Posterior vena cava (tissue), 2 donors: ENCODE measurements at regions not wholly inside any gene's neighbourhood (a gene's known extent, or its start where the extent isn't known, plus 50 kb on each side); places are given as distances from the start of the nearest gene placed in this dataset.

ENCODE experiments used
- DNase-seq: peaks from one replicate; pipeline ENCODE4 v3.0.0-alpha.2; 2020; ENCODE audit warnings: low spot score
- intact Hi-C, 2 donors: fragments of 100-400 bp; cut with DNase I; formaldehyde crosslinking; loops; one replicate each; pipeline versions ENCODE4 v1.14.1 to v1.14.2; 2022 to 2023
- donor health status: DM: yes; HTN: yes; CAD: no.
- donor health status: DM: yes; HTN: yes; CAD: no.

GRCh38 chr11:25990406-25990805, 341.5 kb upstream of the ANO3 start:
- intact Hi-C loops, result no loop called here
- no peak for DNase-seq

GRCh38 chr11:25991476-25991875, 340.5 kb upstream of the ANO3 start:
- DNase-seq, result no peak
- intact Hi-C loops, result no loop called here

- intact Hi-C loops, result no loop called here
- DNase-seq, result no peak
These were observed 339.6 kb upstream of the ANO3 start for GRCh38 chr11:25992294-25992693.

- intact Hi-C loops, result no loop called here
- DNase-seq, result no peak
These were observed 338.9 kb upstream of the ANO3 start for GRCh38 chr11:25993016-25993415.

- intact Hi-C loops, result no loop called here
- no peak for DNase-seq
These were observed 320.5 kb upstream of the ANO3 start for GRCh38 chr11:26011474-26011873.

GRCh38 chr11:26014456-26015115, 317.3 kb upstream of the ANO3 start:
- intact Hi-C loops, result no loop called here
- DNase-seq, result no peak

- intact Hi-C loops, result no loop called here
- no peak for DNase-seq
These were observed 314.5 kb upstream of the ANO3 start for GRCh38 chr11:26017322-26017860.

- no peak for DNase-seq
- intact Hi-C loops, result no loop called here
These were observed 314.0 kb upstream of the ANO3 start for GRCh38 chr11:26017903-26018302.

GRCh38 chr11:26018336-26018735, 313.6 kb upstream of the ANO3 start:
- intact Hi-C loops, result no loop called here
- no peak for DNase-seq

- intact Hi-C loops, result no loop called here
- no peak for DNase-seq
These were observed 312.5 kb upstream of the ANO3 start for GRCh38 chr11:26019386-26019785.

- DNase-seq, result no peak
- intact Hi-C loops, result no loop called here
These were observed 310.9 kb upstream of the ANO3 start for GRCh38 chr11:26021017-26021416.

GRCh38 chr11:26023057-26023456, 308.9 kb upstream of the ANO3 start:
- no peak for DNase-seq
- intact Hi-C loops, result no loop called here

GRCh38 chr11:26025676-26026075, 306.3 kb upstream of the ANO3 start:
- intact Hi-C loops, result no loop called here
- DNase-seq, result no peak

- intact Hi-C loops, result no loop called here
- DNase-seq, result no peak
These were observed 305.9 kb upstream of the ANO3 start for GRCh38 chr11:26026078-26026477.

- intact Hi-C loops, result no loop called here
- DNase-seq, result no peak
These were observed 304.0 kb upstream of the ANO3 start for GRCh38 chr11:26027887-26028286.

- intact Hi-C loops, result no loop called here
- DNase-seq, result no peak
These were observed 303.5 kb upstream of the ANO3 start for GRCh38 chr11:26028393-26028911.

GRCh38 chr11:26030399-26030798, 301.5 kb upstream of the ANO3 start:
- intact Hi-C loops, result no loop called here
- no peak for DNase-seq

GRCh38 chr11:26032241-26032640, 299.7 kb upstream of the ANO3 start:
- intact Hi-C loops, result no loop called here
- DNase-seq, result no peak

GRCh38 chr11:26035696-26036095, 296.2 kb upstream of the ANO3 start:
- intact Hi-C loops, result no loop called here
- DNase-seq, result no peak

- intact Hi-C loops, result no loop called here
- no peak for DNase-seq
These were observed 294.2 kb upstream of the ANO3 start for GRCh38 chr11:26037716-26038115.

- intact Hi-C loops, result no loop called here
- DNase-seq, result no peak
These were observed 291.6 kb upstream of the ANO3 start for GRCh38 chr11:26040339-26040738.
